ENCODE measurements at regions not wholly inside any gene's neighbourhood (a gene's known extent, or its start where the extent isn't known, plus 50 kb on each side); places are given as distances from the start of the nearest gene placed in this dataset.

DNA sequence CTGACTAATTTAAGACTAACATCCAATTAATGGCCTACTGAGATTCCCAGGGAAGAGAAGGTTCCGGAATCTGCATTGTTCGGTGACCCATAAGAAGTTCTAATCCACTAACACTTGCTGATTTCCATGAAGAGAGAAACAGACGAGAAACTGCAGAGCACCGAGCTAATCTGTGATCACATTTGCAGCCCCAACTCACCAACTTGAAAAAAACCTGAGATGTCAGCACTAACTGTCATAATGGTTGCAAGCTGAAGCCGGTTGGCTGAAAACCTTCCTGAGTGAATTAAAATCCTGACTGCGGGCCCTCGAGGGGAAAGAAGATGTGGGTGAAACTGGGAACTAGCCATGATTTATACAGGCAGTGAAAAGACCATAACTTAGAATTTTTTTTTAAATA, 204.8 kb upstream of the IGF1R start:
- TF ChIP-seq GATA2 (IDR thresholded peaks at IDR 0.05; ENCODE audit: low read depth, low read length) (no peak), GATA3 (IDR thresholded peaks at IDR 0.05; ENCODE audit: low read depth, low read length) (no peak)
